ENCODE measurements at regions not wholly inside any gene's neighbourhood (a gene's known extent, or its start where the extent isn't known, plus 50 kb on each side); places are given as distances from the start of the nearest gene placed in this dataset.

GRCh38 chr7:130894909-130895750 is 161.1 kb upstream of the KLF14 start:
- H3K27ac ChIP-seq (ENCODE audit: low read depth, low read length) = peak overlapping the region; percentile 99
- no peaks in the 10 kb centered on the region for H3K9me2 ChIP-seq (ENCODE audit: insufficient read depth)
- 0 out of 4 replicates have a peak overlapping the region, but pooled peaks of 1 of the 2 experiments have one; percentile 1 for H3K4me3 ChIP-seq (replicated peaks in 1 of 2; ENCODE audit: low read depth in 1 of 2, low read length in 2 of 2)
- ChIA-PET CTCF (interaction anchor here (0.8 to 3.4 kb wide), 7 partner anchors 9 to 173 kb away, joined by 3 to 32 read pairs (median 6); no protein-coding TSS in a partner anchor), POLR2A (interaction anchor here (0.9 to 13.2 kb wide), 8 partner anchors 9 to 108 kb away, joined by 3 to 227 read pairs (median 6); no protein-coding TSS in a partner anchor), RAD21 (ENCODE audit: low non-redundant PET in 1 of 2, low total read pairs in 2 of 2, uncharacterized antibody in 2 of 2, unreplicated experiment in 2 of 2) (no interaction called here)
- H3K4me2 ChIP-seq (ENCODE audit: low read length) = peak overlapping the region; percentile 63
- no peaks in the 10 kb centered on the region for H3K9me3 ChIP-seq (ENCODE audit: control insufficient read depth in 1 of 2, insufficient read depth in 1 of 2, low read depth in 1 of 2, low read length in 2 of 2)
- H3K9ac ChIP-seq (ENCODE audit: low read length) = peak overlapping the region; percentile 69
- peaks cover 85 to 97% of the 10 kb centered on the region in 2 experiments for H3K4me1 ChIP-seq (ENCODE audit: control insufficient read depth in 1 of 2, insufficient read depth in 2 of 2, low read length in 2 of 2)
- H3K36me3 ChIP-seq (ENCODE audit: control insufficient read depth in 1 of 2, insufficient read depth in 2 of 2, low read length in 2 of 2) = peaks cover 0 to 55% of the 10 kb centered on the region in 2 experiments; a peak in 2 of 4 replicates
- H3K79me2 ChIP-seq (ENCODE audit: insufficient read depth, low read length) = peaks cover 96% of the 10 kb centered on the region
- H4K20me1 ChIP-seq (ENCODE audit: insufficient read depth) = no peaks in the 10 kb centered on the region
- no peak for DNase-seq (ENCODE audit: low read depth, low spot score)
- TSS peak; percentile 78 for BruUV-seq (replicated peaks)
- intact Hi-C loops (cut with micrococcal nuclease) = loop anchor here (1.0 to 5.0 kb wide), 3 partner anchors 8 to 212 kb away; no protein-coding TSS in a partner anchor
- H3K27me3 ChIP-seq (ENCODE audit: insufficient read depth, low read length) = no peaks in the 10 kb centered on the region
- TF ChIP-seq POLR2AphosphoS5 (IDR thresholded peaks at IDR 0.05; ENCODE audit: low read depth, low read length) = peak; percentile 28
- TF ChIP-seq CEBPB (IDR thresholded peaks at IDR 0.05; ENCODE audit: low read depth) = no peak
- peak; percentile 22; the same call in 1 of the 2 replicates for TF ChIP-seq ZFX (IDR thresholded peaks at IDR 0.05)
- TF ChIP-seq POLR2A (IDR thresholded peaks at IDR 0.05; ENCODE audit: borderline replicate concordance, extremely low read depth, insufficient read depth, insufficient read length) = peak; percentile 19
- no peak overlapping the region for H2AFZ ChIP-seq (ENCODE audit: low read depth, low read length, poor library complexity, severe bottlenecking)
- peak; percentile 3 for ATAC-seq

- Histone ChIP-seq H3K4me3 (replicated peaks in 1 of 2; ENCODE audit: low read depth in 1 of 2, low read length in 2 of 2) (no peak overlapping the region), H3K9me2 (ENCODE audit: insufficient read depth) (no peaks in the 10 kb centered on the region), H3K79me2 (ENCODE audit: insufficient read depth, low read length) (peaks cover 96% of the 10 kb centered on the region), H3K9me3 (ENCODE audit: control insufficient read depth in 1 of 2, insufficient read depth in 1 of 2, low read depth in 1 of 2, low read length in 2 of 2) (no peaks in the 10 kb centered on the region), H3K4me2 (ENCODE audit: low read length) (peak overlapping the region; percentile 63), H4K20me1 (ENCODE audit: insufficient read depth) (no peaks in the 10 kb centered on the region), H3K27ac (ENCODE audit: low read depth, low read length) (peak overlapping the region; percentile 99), H3K9ac (ENCODE audit: low read length) (peak overlapping the region; percentile 69), H3K27me3 (ENCODE audit: insufficient read depth, low read length) (no peaks in the 10 kb centered on the region), H2AFZ (ENCODE audit: low read depth, low read length, poor library complexity, severe bottlenecking) (no peak overlapping the region), H3K36me3 (ENCODE audit: control insufficient read depth in 1 of 2, insufficient read depth in 2 of 2, low read length in 2 of 2) (peaks cover 0 to 53% of the 10 kb centered on the region in 2 experiments; a peak in 2 of 4 replicates), H3K4me1 (ENCODE audit: control insufficient read depth in 1 of 2, insufficient read depth in 2 of 2, low read length in 2 of 2) (peaks cover 84 to 97% of the 10 kb centered on the region in 2 experiments)
- ATAC-seq = no peak
- BruUV-seq (replicated peaks) = no TSS peak
- ChIA-PET POLR2A (interaction anchor here (1.0 to 13.2 kb wide), 15 partner anchors 8 to 144 kb away, joined by 3 to 227 read pairs (median 5); no protein-coding TSS in a partner anchor), RAD21 (ENCODE audit: low non-redundant PET in 1 of 2, low total read pairs in 2 of 2, uncharacterized antibody in 2 of 2, unreplicated experiment in 2 of 2) (interaction anchor here (1.0 to 1.5 kb wide), 2 partner anchors 13 to 213 kb away, joined by 3 to 4 read pairs; no protein-coding TSS in a partner anchor), CTCF (interaction anchor here (0.6 to 3.4 kb wide), 37 partner anchors 8 to 823 kb away, joined by 3 to 32 read pairs (median 6); no protein-coding TSS in a partner anchor)
- TF ChIP-seq ATF3 (IDR thresholded peaks at IDR 0.05) = no peak
- no peak for TF ChIP-seq ZNF274 (IDR thresholded peaks at IDR 0.05; ENCODE audit: low read depth, low read length)
- no peak for TF ChIP-seq EZH2 (IDR thresholded peaks at IDR 0.05)
- peak; percentile 87 for TF ChIP-seq TCF7L2 (IDR thresholded peaks at IDR 0.05; ENCODE audit: borderline replicate concordance, extremely low read depth, insufficient read depth, insufficient read length)
- TF ChIP-seq POLR2A (IDR thresholded peaks at IDR 0.05; ENCODE audit: borderline replicate concordance, extremely low read depth, insufficient read depth, insufficient read length) = no peak
- peak in 2 of 3 experiments; percentile 57 to 60; a peak in 4 of 6 replicates for TF ChIP-seq CTCF (IDR thresholded peaks at IDR 0.05 in 2 of 3, conservative IDR thresholded peaks at IDR 0.05 in 1 of 3; ENCODE audit: borderline replicate concordance in 1 of 3, insufficient read depth in 1 of 3, low read depth in 2 of 3, low read length in 2 of 3)
- intact Hi-C loops (cut with micrococcal nuclease) = loop anchor here (2.0 to 5.0 kb wide), 3 partner anchors 65 to 211 kb away; no protein-coding TSS in a partner anchor
- no peak for DNase-seq (ENCODE audit: low read depth, low spot score)
Observed at GRCh38 chr7:130896051-130896881, 162.3 kb upstream of the KLF14 start.
